ENCODE measurements at regions not wholly inside any gene's neighbourhood (a gene's known extent, or its start where the extent isn't known, plus 50 kb on each side); places are given as distances from the start of the nearest gene placed in this dataset.

DNA sequence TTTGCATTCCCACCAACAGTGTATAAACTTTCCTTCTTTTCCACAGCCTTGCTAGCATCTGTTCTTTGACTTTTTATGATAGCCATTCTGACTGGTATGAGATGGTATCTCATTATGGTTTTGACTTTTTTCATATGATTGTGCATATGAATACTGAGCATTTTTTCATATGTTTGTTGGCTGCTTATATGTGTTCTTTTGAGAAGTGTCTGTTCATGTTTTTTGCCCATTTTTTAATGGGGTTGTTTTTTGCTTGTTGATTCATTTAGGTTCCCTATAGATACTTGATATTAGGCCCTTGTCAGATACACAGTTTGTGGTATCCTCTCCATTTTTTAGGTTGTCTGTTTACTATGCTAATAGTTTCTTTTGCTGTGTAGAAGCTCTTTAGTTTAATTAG, 185.8 kb upstream of the SPAG17 start:
- TF ChIP-seq, protein P1, sequence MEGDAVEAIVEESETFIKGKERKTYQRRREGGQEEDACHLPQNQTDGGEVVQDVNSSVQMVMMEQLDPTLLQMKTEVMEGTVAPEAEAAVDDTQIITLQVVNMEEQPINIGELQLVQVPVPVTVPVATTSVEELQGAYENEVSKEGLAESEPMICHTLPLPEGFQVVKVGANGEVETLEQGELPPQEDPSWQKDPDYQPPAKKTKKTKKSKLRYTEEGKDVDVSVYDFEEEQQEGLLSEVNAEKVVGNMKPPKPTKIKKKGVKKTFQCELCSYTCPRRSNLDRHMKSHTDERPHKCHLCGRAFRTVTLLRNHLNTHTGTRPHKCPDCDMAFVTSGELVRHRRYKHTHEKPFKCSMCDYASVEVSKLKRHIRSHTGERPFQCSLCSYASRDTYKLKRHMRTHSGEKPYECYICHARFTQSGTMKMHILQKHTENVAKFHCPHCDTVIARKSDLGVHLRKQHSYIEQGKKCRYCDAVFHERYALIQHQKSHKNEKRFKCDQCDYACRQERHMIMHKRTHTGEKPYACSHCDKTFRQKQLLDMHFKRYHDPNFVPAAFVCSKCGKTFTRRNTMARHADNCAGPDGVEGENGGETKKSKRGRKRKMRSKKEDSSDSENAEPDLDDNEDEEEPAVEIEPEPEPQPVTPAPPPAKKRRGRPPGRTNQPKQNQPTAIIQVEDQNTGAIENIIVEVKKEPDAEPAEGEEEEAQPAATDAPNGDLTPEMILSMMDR (IDR thresholded peaks at IDR 0.05; ENCODE audit: borderline replicate concordance, extremely low read depth, low read length, poor library complexity, severe bottlenecking), result no peak
- no peak for TF ChIP-seq EZH2 (IDR thresholded peaks at IDR 0.05; ENCODE audit: borderline replicate concordance, low read depth, low read length, severe bottlenecking)

All from DND-41 (cell line).